Renal cortex interstitium (tissue), 11 donors: ENCODE measurements at regions not wholly inside any gene's neighbourhood (a gene's known extent, or its start where the extent isn't known, plus 50 kb on each side); places are given as distances from the start of the nearest gene placed in this dataset.
"Not testable (repeated sequence)": the region's sequence is repeated elsewhere in the genome, so short reads cannot be mapped to it uniquely, and the experiment has no call there.

ENCODE experiments used
- DNase-seq, 11 donors: peaks; one replicate each; pipeline ENCODE4 v3.0.0-alpha.2; 2013; ENCODE audit warnings: low read depth in 9 of 11, low spot score in 4 of 11; ENCODE audit errors: extremely low read depth in 1 of 11

DNA sequence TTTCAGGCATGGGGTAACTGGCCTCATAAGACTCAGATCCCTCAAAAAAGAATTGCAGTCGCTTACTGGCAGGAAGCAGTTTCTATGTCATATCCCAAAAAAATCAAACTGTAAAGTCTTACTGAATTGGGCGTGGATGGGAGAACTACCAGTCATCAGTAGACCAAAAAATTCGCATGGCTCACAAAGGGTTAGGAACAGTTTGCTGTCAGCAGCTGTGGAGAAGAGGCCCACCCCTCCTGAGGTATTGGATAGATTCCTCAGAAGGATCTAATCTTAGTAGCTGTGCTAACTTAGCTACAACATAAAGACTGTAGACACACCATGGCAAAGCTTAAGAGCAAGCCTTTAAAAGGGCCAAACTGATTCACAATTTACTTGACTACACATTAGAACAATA, 478.3 kb upstream of the FTMT start:
- no peak for DNase-seq

DNA sequence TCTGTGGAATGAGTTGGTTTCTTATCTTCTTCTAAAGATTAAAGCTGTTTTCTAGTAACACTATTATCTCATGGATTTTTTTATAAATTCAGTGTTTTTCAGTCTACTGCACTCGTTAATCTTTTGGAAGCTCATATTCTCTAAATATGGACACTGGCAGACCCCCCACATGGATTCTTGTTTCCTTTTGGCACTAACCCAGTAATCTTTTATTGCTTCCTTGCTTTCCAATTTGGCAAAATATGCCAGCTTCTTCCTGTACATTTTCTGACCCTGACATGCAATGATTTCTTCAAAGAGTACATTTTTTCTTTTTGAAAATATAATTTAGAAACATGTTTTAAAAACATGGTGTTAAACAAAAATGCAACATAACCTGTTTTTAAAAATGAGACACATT, 474.2 kb upstream of the FTMT start:
- no peak for DNase-seq

DNA sequence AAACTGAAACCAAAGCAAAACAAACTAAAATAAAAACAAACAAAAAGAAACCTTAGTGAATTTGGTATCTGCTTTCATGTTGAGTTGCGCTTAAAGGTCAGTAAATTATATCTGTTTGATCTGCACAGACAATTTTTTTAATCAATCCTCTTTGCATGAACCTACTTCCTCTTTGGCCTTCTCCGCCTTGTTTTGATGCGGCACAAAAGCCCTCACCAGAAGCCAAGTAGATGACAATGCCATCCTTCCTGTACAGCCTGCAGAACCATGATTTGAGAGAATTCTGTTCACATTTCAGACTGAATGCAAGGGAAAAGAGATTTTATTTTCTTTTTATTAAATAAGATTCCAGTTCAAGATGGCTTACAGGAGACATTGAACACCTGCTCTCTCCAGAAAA, 473.6 kb upstream of the FTMT start:
- no peak for DNase-seq

DNA sequence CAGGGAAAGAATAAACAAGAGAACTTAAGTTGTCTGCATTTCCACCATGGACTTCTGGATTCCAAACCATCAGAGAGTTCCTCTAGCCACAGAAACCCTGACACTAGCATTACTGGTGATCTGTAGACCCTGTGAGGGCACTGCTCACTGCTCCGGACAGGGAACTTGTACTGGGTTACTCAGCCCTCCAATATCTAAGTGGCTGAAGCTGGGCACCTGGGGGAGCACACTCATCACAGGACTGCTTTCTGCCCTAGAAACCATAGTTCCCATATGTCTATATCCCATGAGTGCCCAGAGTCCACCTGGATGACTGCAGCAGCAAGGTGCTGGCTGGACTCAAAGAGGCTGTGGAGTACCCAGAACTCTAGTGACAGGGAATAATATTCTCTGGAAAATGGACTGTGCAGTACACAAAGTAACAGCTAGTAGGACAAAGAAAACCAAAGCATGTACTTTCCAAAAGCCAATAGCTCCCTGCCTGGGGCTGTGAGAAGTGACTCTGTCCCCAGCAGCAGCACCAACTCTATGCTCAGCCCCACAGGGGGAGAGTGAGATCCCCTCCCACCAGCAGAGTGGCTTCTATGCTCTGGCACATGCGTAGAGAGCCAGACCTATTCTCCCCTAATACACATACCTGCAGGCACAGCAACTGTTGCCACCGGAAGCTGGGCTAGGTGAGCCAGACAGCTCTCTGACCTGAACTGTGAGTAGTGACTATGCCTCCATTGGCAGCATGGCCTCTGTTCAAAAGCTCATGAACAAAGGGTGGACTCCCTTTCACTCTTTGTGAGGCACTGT, 472.9 kb upstream of the FTMT start:
- no peak for DNase-seq

DNA sequence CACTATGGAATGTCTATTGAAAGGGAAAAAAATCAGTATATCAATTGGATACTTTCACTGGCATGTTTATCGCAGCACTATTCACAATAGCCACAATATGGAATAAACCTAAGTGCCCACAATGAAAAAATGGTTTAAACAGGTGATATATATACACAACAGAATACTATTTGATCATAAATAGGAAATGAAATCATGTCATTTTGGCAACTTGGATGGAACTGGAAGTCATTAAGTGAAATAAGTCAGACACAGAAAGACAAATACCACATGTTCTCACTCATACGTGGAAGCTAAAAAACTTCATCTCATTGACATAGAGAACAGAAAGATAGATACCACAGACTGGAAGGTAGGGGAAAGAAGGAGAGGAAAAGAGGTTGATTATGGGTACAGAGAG, 471.6 kb upstream of the FTMT start:
- no peak for DNase-seq

DNA sequence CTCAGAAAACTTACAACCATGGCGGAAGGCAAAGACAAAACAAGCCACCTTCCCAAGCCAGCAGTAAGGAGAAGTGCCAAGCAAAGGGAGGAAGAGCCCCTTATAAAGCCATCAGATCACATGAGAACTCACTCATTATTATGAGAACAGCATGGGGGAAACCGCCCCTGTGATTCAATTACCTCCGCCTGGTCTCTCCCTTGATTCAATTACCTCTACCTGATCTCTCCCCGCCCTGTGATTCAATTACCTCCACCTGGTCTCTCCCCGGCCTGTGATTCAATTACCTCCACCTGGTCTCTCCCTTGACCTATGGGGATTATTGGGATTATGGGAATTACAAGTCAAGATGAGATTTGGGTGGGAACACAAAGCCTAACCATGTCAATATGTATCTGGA, 467.3 kb upstream of the FTMT start:
- DNase-seq = no peak

DNA sequence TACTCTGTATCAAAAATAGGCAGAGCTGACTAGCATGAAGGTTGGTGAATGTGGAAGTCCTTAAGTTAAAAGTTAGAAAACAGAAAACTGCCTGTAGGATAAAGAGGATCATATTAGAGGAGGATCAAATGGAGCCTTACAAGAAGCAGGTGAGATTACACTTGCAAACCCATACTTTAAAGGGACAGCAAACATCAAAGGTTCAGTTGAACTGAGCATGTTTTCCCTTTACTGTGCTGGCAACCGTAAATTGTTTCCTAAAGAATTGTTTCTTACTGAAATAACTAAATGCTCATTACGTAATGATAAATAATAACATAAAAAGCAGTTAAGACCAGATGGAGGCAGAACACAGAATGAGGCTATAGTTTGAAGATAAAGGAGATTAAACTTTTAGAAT, 465.3 kb upstream of the FTMT start:
- DNase-seq = no peak

DNA sequence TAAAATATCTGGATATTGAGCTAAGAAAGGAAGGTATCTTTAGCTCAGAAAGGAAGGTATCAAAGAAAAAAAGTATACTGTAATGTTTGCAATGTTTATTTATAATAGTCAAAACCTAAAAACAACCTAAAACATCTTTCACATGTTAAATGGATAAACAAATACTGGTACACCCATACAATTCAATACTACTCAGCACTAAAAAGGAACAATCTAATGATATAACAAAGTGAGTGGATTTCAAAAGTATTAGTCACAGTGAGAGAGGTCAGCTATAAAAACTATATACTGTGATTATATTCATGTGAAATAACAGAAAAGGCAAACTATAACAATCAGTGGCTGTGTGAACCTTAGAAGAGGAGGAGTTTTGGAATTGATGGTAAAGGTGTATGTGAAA, 455.0 kb upstream of the FTMT start:
- no peak for DNase-seq

DNA sequence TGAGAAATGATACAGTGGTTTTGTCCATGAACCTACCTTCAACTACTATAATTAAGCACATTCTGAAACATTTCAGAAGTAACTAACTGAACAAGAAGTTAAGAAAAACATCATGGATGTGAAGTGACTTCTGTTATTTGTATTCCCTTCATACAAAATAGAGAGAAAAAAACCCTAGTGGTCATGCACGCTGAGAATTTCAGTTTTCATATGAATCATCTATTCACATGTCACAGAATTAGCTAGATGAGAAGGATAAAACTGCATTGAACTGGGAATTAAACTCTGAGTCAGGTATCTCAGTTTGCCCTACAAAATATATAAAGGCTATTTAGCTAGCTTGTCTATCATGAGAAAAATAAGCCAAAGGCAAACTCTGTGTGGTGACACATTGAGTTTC, 451.8 kb upstream of the FTMT start:
- no peak for DNase-seq

DNA sequence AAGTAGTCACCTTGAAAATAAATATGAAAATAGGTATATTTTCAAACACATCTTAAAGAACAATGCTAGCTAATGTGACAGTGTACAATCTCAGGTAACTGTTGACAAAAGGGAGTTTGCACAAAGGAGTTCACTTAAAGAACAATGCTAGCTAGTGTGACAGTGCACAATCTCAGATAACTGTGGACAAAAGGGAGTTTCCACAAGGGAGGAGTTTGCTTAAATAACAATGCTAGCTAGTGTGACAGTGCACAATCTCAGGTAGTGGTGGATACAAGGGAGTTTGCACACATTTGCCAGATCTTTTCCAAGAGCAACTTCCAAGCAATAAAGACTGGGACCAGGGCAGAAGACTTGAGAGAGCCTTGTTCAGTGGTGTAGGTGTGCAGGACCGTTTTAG, 442.9 kb upstream of the FTMT start:
- DNase-seq = no peak

DNA sequence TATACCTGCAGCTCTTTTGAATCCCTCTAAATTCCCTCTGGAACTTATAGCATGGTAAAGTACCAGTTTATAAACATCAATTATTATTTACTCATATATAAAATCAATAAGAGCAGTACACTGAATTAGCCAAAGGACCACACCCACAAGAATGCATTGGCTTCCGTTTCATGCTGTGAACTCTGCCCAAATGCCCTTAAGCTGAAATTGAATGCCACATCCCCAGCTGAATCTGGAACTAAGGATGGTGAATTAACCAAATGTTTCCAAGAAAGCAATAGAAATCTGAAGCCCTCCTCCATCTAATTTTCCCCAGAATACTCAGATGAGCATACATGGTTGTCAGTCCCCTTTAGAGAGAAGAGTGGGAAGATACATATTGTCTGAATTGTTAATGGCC, 436.4 kb upstream of the FTMT start:
- no peak for DNase-seq

DNA sequence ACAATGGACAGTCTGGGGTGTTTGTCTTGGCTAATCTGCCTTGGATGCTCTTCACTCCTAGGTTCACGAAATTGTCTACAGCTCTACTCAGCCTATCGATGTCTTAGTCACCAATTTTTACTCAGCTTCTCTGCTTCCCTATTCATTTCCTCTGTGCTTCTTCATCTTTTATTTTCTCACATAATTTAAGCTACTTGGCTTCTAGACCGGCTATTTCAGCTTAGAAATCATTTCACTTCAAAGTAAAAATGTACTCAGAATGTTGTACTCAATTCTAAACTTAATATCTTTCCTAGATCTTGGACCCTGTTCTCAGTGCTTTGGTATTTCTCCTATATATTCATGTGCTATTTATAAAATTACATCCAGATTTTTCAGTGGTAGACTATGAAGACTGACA, 430.0 kb upstream of the FTMT start:
- DNase-seq = no peak

DNA sequence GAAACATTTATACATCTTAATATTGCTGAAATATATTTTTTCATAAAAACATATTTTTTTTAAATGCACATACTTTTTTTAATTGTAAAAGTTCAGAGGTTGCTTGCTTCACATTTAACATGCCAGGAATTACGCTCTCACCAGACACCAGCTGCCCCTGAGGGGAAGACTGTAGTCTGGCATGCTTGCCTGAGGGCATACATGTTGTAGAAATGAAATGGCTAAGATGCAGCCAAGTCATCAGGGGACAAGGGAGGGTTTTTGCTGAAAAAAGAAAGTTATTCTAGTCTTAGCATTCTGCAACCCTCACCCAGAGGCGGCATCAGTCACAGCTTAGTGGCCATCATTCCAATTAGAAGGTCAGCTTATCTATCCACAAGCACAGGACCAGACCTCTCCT, 426.7 kb upstream of the FTMT start:
- no peak for DNase-seq

DNA sequence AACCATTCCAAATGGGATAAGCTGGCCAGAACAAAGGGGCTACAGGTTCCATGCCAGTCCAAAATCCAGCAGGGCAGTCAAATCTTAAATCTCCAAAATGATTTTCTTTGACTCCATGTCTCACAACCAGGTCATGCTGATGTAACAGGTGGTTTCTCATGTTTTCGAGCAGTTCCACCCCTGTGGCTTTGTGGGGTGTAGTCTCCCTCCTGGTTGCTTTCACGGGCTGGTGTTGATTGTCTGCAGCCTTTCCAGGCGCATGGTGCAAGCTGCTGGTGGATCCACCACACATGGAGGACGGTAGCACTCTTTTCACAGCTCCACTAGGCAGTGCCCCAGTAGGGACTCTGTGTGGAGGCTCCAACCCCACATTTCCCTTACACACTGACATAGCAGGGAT, 425.5 kb upstream of the FTMT start:
- DNase-seq = no peak

DNA sequence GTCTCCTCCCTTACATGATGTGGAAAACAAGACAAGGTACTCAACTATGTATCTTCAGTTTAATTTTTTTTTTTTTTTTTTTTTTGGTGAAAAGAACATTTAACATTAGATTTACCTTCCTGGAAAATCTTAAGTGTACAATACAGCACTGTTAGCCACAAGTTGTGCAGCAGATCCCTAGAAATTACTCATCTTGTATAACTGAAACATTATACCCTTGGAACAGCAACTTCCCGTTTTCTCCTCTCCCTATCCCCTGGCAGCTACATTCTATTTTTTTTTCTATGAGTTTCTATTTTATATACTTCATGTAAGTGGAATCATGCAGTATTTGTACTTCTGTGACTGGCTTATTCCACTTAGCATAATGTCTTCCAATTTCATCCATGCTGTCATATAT, 421.9 kb upstream of the FTMT start:
- no peak for DNase-seq

DNA sequence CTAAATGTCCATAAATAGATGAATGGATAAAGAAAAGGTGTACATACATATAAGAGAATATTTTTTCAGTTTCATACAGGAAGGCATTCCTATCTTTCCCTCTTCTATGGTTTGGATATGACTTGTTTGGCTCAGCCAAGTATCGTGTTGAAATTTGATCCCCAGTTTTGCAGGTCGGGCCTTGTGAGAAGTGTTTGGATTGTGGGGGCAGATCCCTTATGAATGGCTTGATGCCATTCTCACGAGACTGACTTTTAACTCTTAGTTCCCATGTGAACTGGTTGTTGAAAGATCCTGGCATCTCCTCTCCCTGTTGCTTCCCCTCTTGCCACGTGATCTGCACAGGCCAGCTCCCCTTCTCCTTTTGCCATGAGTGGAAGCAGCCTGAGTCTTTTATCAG, 421.1 kb upstream of the FTMT start:
- no peak for DNase-seq

DNA sequence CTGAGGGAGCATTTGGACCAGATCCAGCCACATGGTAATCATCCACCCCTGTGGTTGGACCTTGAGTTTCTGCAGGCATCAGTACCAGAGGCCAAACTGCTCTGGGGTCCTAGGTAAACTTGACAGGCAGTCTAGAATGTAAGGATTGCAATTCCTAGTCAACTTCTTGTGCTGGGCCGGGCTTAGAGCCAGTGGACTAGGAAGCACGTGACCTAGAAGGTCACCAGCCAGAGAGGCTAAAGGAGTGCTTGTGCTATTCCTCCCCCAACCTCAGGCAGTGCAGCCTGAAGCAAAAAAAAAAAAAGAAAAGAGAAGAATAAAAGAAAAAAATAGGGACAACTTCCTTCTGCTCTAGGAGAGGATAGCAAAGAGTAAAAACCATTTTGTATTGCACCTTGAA, 406.2 kb upstream of the FTMT start:
- DNase-seq = no peak

DNA sequence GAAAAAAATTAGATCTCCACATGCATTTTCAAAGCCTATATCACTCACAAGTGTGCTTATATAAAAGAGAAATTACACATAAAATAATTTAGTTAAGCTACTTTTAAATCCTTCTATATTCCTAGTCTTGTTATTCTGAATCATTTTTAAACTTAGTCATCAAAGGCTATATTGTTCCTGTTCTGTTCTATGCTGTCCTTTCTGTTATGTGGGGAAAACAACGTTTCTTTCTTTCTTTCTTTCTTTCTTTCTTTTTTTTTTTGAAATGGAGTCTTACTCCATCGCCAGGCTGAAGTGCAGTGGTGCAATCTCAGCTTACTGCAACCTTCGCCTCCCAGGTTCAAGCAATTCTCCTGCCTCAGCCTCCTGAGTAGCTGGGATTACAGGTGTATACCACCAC, 389.2 kb upstream of the FTMT start:
- DNase-seq = no peak

DNA sequence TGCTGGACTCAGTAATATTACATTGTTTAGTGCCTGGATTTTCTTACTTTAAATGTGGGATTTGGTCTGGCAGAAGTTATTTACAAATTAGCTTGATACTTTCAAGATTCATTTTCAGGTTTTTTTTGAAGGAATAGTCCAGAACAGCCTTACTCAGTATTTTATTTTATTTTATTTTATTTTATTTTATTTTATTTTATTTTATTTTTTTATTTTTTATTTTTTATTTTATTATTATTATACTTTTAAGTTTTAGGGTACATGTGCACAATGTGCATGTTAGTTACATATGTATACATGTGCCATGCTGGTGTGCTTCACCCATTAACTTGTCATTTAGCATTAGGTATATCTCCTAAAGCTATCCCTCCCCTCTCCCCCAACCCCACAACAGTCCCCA, 380.5 kb upstream of the FTMT start:
- DNase-seq = not testable (repeated sequence)

DNA sequence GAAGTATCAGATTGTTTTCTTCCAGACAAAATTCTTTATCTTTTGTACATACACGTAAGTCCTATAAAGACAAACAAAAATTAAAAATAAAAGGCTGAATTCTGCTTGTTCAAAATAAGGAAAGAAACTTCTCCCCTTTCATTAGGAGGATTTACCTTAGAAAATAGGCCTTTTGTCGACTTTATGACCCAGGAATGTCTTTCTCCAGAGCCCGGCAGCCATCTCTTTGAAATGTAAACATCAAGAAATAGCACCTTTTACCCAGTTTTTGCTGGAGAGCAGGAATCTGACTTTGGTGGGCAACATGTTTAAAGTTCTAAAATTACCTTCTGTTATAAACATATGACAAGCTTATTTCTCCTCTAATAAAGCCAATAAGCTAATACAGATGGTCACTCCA, 373.0 kb upstream of the FTMT start:
- DNase-seq = no peak

DNA sequence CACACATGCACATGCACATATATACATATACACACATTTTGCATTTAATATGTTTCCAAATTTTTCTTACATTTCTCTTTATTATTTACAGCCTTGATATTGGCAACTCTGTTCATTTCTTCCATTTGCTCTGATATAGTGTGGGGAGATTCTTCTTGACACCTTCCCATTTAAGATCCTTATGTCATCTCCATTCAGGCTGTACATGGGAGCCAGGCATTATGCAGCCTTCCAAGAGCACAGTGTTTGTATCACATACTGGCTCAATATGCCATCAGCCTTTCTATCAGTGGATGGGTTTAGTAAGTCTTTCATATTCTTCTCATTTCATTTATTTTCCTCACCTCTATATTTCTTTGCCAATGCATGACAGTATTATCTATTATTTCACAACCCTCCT, 372.3 kb upstream of the FTMT start:
- no peak for DNase-seq

DNA sequence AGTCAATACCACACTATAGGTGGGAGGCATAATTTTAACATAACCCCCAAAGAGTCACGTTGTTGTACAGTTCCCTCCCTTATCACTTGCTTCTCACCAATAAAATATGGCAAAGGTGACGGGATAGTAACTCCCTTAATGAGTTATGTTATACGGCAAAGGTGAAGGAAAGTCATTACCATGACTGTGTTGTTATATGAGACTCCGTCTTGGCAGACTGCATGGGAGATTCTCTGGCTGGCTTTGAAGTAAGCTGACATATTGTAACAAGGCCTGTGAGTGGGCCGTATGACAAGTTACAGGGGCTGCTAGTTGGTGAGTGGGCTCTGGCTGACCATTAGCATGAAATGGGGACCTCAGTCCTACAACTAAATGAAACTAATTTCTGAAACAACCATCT, 366.4 kb upstream of the FTMT start:
- DNase-seq = peak in 3 of 11 donors; percentile 6 to 13 (median 12)
